HG03064 (cell line): ENCODE measurements at regions not wholly inside any gene's neighbourhood (a gene's known extent, or its start where the extent isn't known, plus 50 kb on each side); places are given as distances from the start of the nearest gene placed in this dataset.
A peak's percentile ranks its signal among the peaks of the same experiment; 100 is the strongest.
"Not testable (repeated sequence)": the region's sequence is repeated elsewhere in the genome, so short reads cannot be mapped to it uniquely, and the experiment has no call there.

ENCODE experiments used
- ATAC-seq: cut with Tn5 transposase; IDR thresholded peaks from one replicate; pipeline ENCODE4 v1.9.1; 2021; ENCODE audit warnings: low read depth; ENCODE audit not compliant: unreplicated experiment

DNA sequence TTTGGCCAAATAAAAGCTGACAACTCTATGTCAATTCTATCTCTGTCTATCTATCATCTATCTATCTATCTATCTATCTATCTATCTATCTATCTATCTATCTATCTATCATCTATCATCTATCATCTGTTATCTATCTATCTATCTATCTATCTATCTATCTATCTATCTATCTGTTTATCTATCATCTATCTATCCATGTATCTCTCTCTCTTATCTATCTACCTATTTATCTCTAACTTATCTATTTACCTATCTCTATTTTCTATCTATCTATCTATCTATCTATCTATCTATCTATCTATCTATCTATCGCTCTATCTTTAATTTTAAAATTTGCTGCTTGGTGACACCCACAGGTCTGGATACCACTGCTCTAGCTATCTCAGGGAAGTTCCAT lies 271.1 kb downstream of the VRK1 start:
- ATAC-seq = not testable (repeated sequence)

DNA sequence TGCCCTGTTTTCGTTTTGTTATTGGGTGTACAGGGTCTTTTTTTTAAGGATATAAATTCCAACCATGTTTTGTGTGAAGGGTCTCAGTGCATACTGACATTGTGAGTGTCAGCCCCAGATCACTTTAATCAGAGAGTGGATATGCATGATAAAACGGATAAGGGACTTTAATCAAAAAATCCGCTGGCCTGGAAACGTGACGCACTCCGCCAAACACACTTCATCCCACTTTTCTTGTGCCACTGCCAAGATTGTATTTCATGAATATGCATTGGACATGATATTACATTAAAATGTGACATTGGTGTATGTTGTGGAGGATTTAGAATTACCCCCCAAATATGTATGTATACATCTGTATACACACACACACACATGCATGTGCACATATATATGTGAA lies 273.1 kb downstream of the VRK1 start:
- no peak for ATAC-seq

DNA sequence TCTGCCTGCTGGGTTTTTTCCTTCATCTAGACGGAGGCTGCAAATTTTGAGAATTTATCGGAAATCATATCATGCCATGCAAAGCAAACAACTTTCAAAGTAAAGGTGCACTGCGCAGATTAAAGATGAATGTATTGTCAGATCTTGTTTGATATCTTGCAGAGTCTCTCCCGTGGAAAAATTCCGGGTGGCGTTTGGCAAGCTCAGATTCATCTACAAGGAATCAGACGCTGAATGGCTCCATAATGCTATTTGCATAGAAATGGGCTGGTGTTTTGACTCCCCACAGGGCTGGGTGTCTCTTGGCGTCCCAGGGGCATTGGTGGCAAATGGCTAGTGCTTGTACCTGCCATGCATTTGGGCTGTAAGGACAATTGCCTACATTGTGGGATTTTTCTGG lies 274.0 kb downstream of the VRK1 start:
- ATAC-seq = no peak

DNA sequence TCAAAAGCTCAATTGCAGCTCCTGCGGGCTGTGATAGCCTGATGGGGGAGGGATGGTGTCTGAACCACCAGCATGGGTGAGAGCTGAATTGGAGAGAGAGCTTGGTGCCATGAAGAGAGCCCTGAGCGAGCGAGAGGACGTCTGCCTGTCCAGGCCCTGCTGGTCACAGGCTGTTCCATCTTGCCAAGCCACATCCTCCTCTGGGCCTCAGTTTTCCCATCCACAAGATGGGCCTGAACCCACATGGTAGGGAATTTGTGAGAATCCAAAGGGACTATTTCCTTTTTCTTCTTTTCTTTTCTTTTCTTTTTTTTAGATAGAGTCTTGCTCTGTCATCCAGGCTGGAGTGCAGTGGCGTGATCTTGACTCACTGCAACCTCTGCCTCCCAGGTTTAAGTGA lies 276.4 kb downstream of the VRK1 start:
- ATAC-seq = no peak

DNA sequence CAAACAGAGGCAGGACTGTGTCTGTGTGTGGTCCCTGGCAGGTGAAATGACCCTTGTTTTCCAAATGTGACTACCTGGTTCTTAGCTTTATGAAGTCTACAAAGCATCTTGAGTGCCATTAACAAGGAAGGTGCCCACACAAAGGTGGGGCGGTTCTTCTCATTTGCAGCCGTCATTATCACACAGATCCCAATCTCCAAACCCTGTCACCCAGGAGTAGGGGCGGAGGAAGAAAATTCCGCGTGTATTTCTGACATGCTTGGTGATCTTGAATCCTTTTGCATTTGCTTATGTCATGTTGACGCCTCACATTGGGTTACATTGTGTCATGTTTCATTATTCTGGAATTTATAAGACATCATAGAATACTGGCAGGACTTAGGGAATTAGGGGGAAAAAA lies 277.3 kb downstream of the VRK1 start:
- no peak for ATAC-seq

DNA sequence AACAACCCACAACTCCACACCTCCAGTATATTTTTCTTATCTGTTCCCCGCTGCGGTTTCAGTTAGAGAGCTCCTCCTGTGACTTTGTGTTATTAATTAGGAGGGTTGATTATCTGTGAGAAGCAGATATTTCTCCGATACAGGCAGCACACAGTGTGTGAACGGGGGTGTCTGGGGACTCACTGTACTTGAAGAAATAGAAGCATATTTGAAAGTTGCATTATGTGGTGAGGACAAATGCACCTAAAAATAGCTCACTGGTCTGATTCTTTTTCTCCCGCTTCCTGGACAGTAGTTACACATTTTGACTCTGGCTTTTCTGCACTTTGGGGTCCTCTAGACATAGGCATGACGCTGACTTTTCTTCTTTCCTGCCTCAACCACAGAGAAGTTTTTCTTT lies 277.7 kb downstream of the VRK1 start:
- no peak for ATAC-seq

DNA sequence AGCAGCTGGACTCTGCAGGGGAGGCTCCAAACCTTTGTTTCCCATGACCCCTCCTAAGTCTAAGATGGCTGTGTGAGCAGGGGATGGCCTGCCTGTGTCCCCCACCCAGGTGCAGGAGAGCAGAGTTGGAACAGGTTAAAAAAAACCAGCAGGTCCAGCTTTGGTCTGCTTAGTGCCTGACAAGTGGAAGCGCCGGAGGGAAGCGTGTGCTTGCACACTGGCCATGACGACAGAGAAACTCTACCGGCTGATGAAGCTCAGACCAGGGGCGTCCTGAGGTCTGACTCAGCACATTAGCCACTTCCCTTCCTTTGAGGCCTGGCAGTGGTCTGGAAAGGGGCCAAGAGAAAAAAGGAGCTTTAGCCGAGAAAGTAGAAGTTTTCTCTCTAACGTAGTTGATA lies 280.1 kb downstream of the VRK1 start:
- ATAC-seq = peak; percentile 80

DNA sequence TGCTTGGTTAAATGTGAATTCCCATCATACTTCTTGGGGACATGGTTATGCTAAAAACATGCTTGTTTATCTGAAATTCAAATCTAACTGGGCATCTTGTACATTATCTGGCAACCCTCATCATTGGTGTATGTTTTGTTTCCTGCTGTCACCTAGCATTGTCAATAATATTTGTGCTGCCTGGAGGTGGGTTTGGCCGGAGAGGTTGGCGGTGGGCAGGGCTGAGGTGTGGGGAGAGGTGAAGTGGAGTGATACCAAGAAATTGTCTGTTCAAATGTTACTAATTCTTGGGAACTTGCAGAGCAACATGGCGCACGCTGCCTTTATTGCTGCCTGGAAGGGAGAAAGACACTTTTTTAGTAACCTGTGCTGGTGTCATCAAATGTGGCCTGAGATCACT lies 280.5 kb downstream of the VRK1 start:
- ATAC-seq = no peak

DNA sequence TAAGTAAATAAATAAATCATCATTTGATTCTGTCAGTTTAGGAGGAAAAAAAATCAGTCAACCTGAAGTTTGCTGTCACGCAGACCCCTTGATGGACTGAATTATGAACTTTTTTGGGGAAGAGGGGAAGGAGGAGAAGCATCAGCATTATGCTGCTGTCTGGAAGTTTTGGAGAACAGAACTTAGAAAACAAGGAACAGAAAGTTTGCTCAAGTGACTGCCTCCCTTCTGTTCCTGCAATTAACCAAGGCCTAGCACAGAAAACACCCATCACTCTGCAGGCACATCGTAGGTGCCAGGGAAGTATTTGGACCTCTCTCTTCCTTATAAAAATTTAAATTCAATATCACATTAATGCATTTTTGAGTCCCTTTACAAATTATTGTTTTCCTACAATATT lies 283.8 kb downstream of the VRK1 start:
- ATAC-seq = no peak

DNA sequence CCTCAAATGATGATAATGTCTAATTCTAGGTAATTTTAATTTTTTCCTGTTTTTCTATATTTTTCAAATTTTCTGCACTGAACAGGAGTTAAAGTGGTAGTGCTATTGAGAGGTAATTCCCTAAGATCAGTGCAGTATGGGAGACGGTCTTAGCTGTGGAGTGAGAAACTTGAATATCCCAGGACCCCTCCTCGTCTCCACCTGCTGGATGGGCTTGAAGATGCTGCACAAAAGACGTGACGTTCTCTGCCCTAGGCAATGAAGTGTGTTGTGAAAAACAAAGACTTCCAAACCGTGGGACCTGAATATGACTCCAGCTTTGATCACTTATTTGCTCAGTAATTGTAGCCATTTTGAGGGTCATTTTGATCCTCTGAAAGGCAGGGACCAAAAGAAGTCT lies 298.1 kb downstream of the VRK1 start:
- ATAC-seq = no peak

DNA sequence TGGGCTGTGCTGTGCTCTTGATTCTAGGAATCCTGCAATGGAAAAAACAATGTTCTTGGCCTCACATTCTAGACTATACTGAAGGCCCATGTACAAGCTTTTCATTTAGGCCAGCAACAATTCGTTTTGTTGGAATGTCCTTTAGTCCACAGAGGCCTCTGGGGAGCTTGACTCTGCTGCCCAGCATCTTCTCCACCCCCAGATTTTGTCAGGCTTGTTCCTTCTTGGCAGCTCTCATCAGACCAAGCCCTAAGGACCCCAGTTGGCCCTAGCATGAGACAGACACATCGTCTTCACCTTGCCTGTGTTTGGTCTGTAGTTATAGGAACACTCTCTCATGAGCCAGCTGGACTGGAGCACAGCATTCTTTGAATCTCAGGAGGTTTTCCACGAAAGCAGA lies 300.1 kb downstream of the VRK1 start:
- ATAC-seq = no peak

DNA sequence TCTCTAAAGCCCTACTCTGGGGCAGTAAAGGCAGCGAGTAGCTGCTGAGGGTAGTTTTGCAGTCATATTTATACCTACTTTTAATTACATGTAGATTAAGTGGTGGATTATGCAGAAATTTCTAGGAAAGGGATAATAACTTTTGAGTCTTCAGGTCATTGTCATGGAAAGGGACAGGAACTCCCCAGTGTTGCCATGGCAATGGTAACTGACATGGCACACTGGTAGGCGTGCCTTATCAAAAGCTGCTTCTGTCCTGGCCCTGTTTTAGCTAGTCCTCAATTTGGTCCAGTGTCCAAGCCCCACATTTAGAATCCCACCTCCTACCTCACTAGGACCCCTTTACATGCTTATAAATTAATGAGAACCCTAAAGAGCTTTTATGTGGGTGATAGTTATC lies 303.1 kb downstream of the VRK1 start:
- no peak for ATAC-seq

DNA sequence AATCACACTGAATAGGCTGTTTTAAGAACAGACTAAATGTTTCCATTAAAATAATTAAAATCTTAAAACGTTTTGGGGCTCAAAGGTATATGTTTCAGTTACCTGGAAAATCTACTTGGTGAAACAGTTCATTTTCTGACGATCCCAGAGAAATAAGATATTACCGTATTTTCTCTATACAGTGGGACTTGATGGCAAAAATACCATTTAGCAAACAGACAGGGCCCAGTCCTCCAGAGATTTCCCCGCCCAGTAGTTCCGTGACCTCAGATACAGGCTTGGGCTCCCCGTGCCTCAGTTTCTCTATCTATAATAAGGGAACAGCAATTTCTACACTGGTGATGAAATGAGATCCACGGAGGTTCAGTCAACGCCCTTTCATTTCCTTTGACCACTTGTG lies 304.4 kb downstream of the VRK1 start:
- ATAC-seq = no peak

DNA sequence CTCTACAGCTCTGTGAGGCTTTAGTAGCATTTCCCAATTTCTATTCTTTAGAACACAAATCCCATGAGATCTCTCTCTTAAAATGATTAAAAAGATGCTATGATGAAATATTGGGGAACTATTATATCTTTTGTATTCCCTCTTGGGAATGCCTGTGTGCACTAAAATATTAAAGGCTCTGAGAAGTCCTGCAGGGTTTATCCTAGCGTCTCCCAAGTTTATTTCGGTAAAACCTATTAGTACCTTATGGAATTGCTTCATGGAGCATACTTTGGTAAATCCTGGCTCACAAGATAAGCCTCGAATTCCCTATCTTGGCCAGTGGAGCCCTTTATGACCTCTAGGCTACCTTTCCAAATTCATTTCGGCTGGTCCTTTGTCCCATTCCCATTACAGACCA lies 306.8 kb downstream of the VRK1 start:
- ATAC-seq = no peak

DNA sequence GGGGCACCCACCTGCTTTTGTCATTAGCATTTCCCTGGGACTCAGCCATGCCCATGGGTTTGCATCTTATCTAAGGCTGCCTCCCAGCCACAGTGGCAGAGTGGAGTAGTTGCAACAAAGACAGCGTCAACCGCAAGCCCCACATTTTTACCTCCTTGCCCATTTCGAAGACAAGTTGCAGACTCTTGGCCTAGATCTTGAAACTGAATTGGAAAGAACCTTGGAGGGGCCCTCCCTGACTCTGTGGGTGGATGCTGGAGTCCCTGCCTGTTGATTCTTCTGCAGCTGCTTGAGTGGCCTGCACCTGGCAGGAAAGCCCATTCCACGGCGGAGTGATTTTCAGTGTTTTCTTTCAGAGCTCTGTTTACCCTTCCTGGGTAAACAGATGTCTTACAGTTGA lies 309.0 kb downstream of the VRK1 start:
- no peak for ATAC-seq

DNA sequence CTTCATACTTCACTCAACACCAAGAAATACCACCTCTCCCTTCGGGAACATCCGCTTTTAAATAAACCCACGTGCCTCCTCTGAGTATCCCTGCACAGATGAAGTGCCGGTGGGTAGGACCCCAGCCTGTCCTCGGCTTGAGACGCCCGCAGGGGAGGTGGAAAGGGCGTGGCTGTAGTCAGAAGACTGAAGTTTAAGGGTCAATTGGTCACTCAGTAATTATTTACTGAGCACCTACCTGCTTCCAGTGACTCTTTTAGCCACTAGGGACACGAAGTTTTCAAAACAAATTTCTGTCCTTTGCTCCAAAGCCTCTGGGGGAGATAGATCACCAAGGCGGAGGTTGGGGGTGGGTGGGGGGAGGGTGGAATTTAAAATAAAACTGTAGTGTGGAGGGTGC lies 309.4 kb downstream of the VRK1 start:
- no peak for ATAC-seq

DNA sequence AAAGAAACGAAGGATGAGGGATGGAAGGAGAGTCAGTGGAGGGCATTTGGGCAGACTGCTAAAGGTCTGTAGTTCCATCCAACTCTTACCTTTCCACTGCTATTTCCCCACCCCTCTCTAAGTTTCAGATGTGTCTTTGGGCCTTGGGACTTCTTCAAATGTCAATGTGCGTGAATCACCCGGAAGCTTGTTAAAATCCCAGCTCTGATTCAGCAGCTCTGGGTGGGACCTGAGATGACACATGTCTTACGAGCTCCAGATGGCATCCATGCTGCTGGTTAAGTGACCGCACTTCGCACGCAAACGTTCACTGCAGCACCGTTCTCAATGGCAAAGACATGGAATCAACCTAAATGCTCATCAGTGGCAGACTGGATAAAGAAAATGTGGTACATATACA lies 309.9 kb downstream of the VRK1 start:
- ATAC-seq = no peak

DNA sequence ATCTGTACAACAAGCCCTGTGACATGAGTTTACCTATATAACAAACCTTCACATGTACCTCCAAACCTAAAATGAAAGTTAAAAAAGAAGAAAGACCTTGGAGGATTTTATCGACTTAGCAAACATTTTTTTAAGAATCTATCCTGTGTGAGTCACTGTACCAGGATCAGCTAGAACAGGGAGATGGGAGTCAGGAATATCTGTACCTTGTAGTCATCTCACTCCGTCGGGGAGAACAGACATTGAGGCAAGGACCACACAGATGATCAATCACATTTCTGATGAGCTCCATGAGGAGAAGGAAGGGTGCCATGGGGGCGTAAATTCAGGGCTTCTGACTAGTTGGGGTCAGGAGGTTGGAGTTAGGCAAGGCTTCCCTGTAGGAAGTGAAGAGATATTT lies 310.6 kb downstream of the VRK1 start:
- ATAC-seq = no peak

DNA sequence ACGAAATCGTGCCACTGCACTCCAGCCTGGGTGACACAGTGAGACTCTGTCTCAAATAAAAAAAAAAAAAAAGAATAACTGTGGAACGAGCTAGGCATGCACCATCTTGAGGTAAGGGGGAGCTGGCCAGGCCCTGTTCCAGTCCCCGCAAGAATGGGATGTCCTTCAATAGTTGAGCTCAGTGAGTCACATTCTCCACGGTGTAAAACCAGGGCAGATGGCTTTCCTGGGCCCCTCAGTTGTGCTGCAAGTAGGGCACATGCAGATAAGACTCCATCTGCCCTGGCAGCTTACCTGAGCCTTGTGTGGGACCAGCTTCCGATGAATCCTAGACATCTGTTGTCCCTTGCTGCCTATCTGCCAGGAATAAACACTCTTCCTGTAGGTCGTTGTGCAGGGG lies 312.1 kb downstream of the VRK1 start:
- no peak for ATAC-seq

DNA sequence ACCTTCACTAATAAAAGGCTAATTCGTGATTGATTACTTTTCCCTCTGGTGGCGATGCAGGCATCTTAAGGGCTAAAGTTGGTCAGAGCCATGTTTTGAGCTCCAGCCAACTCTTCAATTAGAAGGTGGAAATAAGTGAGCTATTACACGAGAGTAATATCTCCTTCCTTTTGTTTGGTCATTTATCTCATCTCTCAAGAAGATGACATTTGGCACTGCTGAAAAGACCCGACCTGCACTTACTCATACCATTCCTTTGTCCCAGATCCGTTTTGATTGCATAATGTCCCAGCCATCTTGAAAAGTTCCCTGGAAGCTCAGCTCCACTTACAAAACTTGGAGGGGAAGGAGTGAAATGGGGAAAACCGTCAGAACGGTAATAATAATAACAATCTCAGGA lies 316.2 kb downstream of the VRK1 start:
- no peak for ATAC-seq

DNA sequence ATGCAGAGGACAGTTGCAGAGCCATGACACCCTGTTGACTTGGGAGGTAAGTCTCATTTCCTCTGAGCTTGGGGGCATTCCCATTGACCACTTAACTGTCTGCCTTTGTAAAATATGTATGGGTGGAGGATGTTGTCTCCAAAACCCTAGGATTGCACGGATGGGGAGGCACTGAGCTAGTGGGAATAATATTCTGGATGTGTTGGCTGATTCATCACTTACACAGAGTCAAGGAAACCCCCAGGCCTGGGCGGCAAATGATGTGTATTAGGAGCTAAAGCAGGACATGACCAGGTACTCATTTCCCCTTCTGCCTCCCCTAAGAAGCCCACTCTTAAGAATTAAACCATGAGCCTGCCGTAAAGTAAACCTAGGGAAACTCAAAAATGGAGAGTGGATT lies 319.4 kb downstream of the VRK1 start:
- no peak for ATAC-seq

DNA sequence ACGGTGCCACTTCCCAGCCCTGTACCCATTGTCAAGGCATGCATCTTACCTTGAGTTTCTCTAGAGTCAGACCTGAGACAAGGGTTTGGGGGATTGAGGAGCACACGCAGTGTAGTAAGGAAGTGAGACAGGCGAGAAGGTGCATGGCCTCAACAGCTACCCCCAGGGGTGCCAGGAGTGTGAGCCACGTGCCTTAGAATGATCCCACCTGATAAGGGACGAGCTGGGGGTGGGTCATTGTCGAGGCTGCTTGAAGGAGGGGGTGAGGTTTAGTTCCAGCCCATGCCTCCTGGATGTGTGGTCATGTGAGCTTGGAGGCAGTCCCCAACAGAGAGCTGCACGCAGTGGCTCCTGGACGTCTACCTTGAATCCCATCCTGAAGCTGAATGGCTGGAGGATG lies 320.5 kb downstream of the VRK1 start:
- ATAC-seq = no peak

DNA sequence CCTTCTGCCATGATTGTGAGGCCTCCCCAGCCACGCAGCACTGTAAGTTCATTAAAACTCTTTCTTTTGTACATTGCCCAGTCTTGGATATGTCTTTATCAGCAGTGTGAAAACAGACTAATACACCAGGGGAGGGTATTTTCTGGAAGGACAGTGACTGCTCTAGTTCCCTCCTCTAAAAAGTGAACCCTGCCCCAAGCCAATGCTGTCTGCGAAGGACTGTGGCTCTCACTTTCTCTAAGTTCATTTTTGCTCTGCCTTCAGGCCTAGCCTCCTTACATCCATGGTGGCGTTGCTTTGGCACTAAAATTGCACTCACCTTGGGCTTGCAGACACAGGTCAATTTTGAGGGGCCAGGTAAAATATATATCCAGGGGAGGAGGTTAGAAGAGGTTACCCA lies 323.0 kb downstream of the VRK1 start:
- no peak for ATAC-seq

DNA sequence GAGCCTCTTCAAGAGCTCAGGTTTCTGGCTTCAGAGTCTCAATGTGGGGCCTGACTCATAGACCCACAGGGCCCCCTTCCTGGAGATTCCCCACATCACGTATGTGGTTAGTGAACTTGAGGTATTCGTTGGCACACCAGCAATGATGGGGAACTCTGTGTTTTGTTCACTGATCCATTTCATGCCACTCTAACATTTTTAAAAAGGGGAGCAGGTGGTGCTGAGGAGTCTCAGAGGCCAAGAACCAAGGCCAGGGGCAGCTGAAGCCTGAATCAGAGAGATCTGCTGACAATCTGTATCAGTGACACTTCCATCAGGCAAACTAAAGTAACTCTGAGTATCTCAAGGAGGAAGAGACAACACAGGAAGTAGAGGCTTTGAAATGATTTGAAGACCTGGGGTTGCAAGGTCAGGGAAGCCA lies 323.4 kb downstream of the VRK1 start:
- ATAC-seq = no peak
